ENCODE measurements at regions not wholly inside any gene's neighbourhood (a gene's known extent, or its start where the extent isn't known, plus 50 kb on each side); places are given as distances from the start of the nearest gene placed in this dataset.

GRCh38 chr4:186016796-186017195 lies 52.2 kb upstream of the TLR3 start:
- Histone ChIP-seq H2BK5ac (ENCODE audit: low read depth, low read length) (no peak overlapping the region), H3K56ac (replicated peaks; ENCODE audit: insufficient read length, low read depth, low read length) (no peak overlapping the region), H3K27me3 (replicated peaks in 1 of 4; ENCODE audit: control insufficient read depth in 3 of 4, extremely low read depth in 1 of 4, insufficient read depth in 3 of 4, low read length in 3 of 4) (no peaks in the 10 kb centered on the region), H3K9me3 (ENCODE audit: insufficient read depth in 2 of 2, low read depth in 1 of 2, low read length in 1 of 2) (no peaks in the 10 kb centered on the region), H4K8ac (ENCODE audit: extremely low read depth, insufficient read depth, low read length) (no peak overlapping the region), H3K79me1 (ENCODE audit: low read depth, low read length) (no peaks in the 10 kb centered on the region), H3K9ac (replicated peaks in 1 of 4; ENCODE audit: extremely low read depth in 1 of 4, low read depth in 3 of 4, low read length in 3 of 4) (no peak overlapping the region), H2BK120ac (replicated peaks; ENCODE audit: low read depth, low read length) (peak overlapping the region; percentile 12), H3K79me2 (ENCODE audit: control insufficient read depth in 1 of 2, insufficient read depth in 2 of 2, low read length in 2 of 2) (no peaks in the 10 kb centered on the region), H3K18ac (ENCODE audit: extremely low read depth, low read length) (no peak overlapping the region), H2AFZ (ENCODE audit: low read length) (no peak overlapping the region), H3K4ac (replicated peaks; ENCODE audit: insufficient read length, low read depth, low read length) (no peak overlapping the region), H2BK15ac (ENCODE audit: low read length) (no peak overlapping the region), H2BK12ac (ENCODE audit: low read depth, low read length) (no peak overlapping the region), H4K5ac (ENCODE audit: insufficient read length, low read depth, low read length) (no peak overlapping the region), H2BK20ac (ENCODE audit: low read length) (peak overlapping the region; percentile 36; the same call in 1 of the 2 replicates), H3K23ac (ENCODE audit: insufficient read length) (no peak overlapping the region), H3K4me2 (ENCODE audit: insufficient read depth in 1 of 2, low read depth in 2 of 2, low read length in 2 of 2) (no peak overlapping the region), H3K14ac (ENCODE audit: insufficient read length) (no peak overlapping the region), H2AK5ac (ENCODE audit: low read depth, low read length) (no peak overlapping the region), H4K91ac (replicated peaks; ENCODE audit: insufficient read length, low read length) (no peak overlapping the region), H4K20me1 (replicated peaks in 1 of 2; ENCODE audit: control insufficient read depth in 1 of 2, insufficient read depth in 2 of 2, low read length in 2 of 2) (no peaks in the 10 kb centered on the region), H3K4me3 (ENCODE audit: extremely low read depth in 1 of 4, insufficient read depth in 2 of 4, low read depth in 3 of 4, low read length in 4 of 4) (no peak overlapping the region), H3K23me2 (ENCODE audit: low read depth, low read length) (no peaks in the 10 kb centered on the region; the same call in 1 of the 2 replicates), H3K27ac (ENCODE audit: low read depth, low read length) (no peak overlapping the region), H3K4me1 (replicated peaks in 1 of 4; ENCODE audit: control insufficient read depth in 3 of 4, insufficient read depth in 4 of 4, low read length in 3 of 4) (peaks cover 2 to 19% (median 10%) of the 10 kb centered on the region in 4 experiments; a peak in 6 of 7 replicates), H3K36me3 (ENCODE audit: control insufficient read depth in 2 of 4, insufficient read depth in 4 of 4, low read length in 3 of 4) (no peaks in the 10 kb centered on the region)
- FAIRE-seq (no peak), DNase-seq (ENCODE audit: low read depth in 1 of 2, low spot score in 2 of 2) (no peak)
- CTCF ChIA-PET (ENCODE audit: partially characterized antibody) = no interaction called here
- POLR2A ChIA-PET (ENCODE audit: partially characterized antibody) = no interaction called here
- WGBS, 2 experiments (ENCODE audit: extremely low coverage in 1 of 2, insufficient coverage in 1 of 2, insufficient read length in 1 of 2, insufficient replicate concordance in 2 of 2, low coverage in 1 of 2, low lambda C conversion rate in 2 of 2, missing lambda C conversion rate in 1 of 2) = 86% methylated on average over 4 of the region's 4 CpGs; no CpG with 5 or more reads in 1 of the 2 experiments
- TF ChIP-seq POLR2A (IDR thresholded peaks at IDR 0.05; ENCODE audit: control extremely low read depth in 1 of 2, low read depth in 2 of 2, low read length in 2 of 2) (no peak), SIN3A (conservative IDR thresholded peaks at IDR 0.05 in 1 of 2, IDR thresholded peaks at IDR 0.05 in 1 of 2; ENCODE audit: low read depth in 1 of 2, low read length in 2 of 2) (no peak), USF2 (IDR thresholded peaks at IDR 0.05; ENCODE audit: low read length) (no peak), CBX5 (IDR thresholded peaks at IDR 0.05; ENCODE audit: low read depth, low read length) (no peak), TCF12 (IDR thresholded peaks at IDR 0.05; ENCODE audit: low read depth, low read length) (no peak), TAF1 (IDR thresholded peaks at IDR 0.05; ENCODE audit: low read depth, low read length) (no peak), MAFK (IDR thresholded peaks at IDR 0.05; ENCODE audit: low read depth, low read length) (no peak)

All from H1 (cell line).